ENCODE measurements at regions not wholly inside any gene's neighbourhood (a gene's known extent, or its start where the extent isn't known, plus 50 kb on each side); places are given as distances from the start of the nearest gene placed in this dataset.
"Not testable (repeated sequence)": the region's sequence is repeated elsewhere in the genome, so short reads cannot be mapped to it uniquely, and the experiment has no call there.

GRCh38 chr11:82529936-82530335 lies 203.7 kb downstream of the FAM181B start:
- H3K4me3 Mint-ChIP-seq: no peak overlapping the region
- ChIA-PET CTCF (no interaction called here), POLR2A (no interaction called here)
- H3K27ac Mint-ChIP-seq: no peak overlapping the region
- no peaks in the 10 kb centered on the region for H3K36me3 Mint-ChIP-seq (ENCODE audit: low read depth)
- no peak for ATAC-seq
- no peaks in the 10 kb centered on the region for H3K9me3 Mint-ChIP-seq (ENCODE audit: insufficient read depth)
- H3K4me1 Mint-ChIP-seq (ENCODE audit: low read depth): no peaks in the 10 kb centered on the region
- H3K27me3 Mint-ChIP-seq (ENCODE audit: low read depth): no peaks in the 10 kb centered on the region
- DNase-seq: no peak

GRCh38 chr11:82527081-82527584 lies 206.5 kb downstream of the FAM181B start:
- no peak overlapping the region for H3K4me3 Mint-ChIP-seq
- H3K9me3 Mint-ChIP-seq (ENCODE audit: insufficient read depth): no peaks in the 10 kb centered on the region
- no peaks in the 10 kb centered on the region for H3K27me3 Mint-ChIP-seq (ENCODE audit: low read depth)
- H3K4me1 Mint-ChIP-seq (ENCODE audit: low read depth): no peaks in the 10 kb centered on the region
- DNase-seq (no peak), ATAC-seq (no peak)
- no peak overlapping the region for H3K27ac Mint-ChIP-seq
- ChIA-PET CTCF (no interaction called here), POLR2A (no interaction called here)
- H3K36me3 Mint-ChIP-seq (ENCODE audit: low read depth): no peaks in the 10 kb centered on the region

- CTCF ChIA-PET: no interaction called here
- Mint-ChIP-seq H3K4me3 (no peak overlapping the region), H3K4me1 (ENCODE audit: low read depth) (no peaks in the 10 kb centered on the region), H3K36me3 (ENCODE audit: low read depth) (no peaks in the 10 kb centered on the region), H3K9me3 (ENCODE audit: insufficient read depth) (no peaks in the 10 kb centered on the region), H3K27ac (no peak overlapping the region), H3K27me3 (ENCODE audit: low read depth) (no peaks in the 10 kb centered on the region)
- DNase-seq: no peak
- POLR2A ChIA-PET: no interaction called here
- no peak for ATAC-seq
These were observed 210.5 kb downstream of the FAM181B start for GRCh38 chr11:82523141-82523540.

GRCh38 chr11:82521427-82521826 lies 212.2 kb downstream of the FAM181B start:
- Mint-ChIP-seq H3K27me3 (ENCODE audit: low read depth) (no peaks in the 10 kb centered on the region), H3K4me3 (no peak overlapping the region), H3K27ac (no peak overlapping the region), H3K36me3 (ENCODE audit: low read depth) (no peaks in the 10 kb centered on the region), H3K4me1 (ENCODE audit: low read depth) (no peaks in the 10 kb centered on the region), H3K9me3 (ENCODE audit: insufficient read depth) (no peaks in the 10 kb centered on the region)
- no peak for DNase-seq
- ChIA-PET POLR2A (no interaction called here), CTCF (no interaction called here)
- no peak for ATAC-seq

- POLR2A ChIA-PET: no interaction called here
- H3K9me3 Mint-ChIP-seq (ENCODE audit: insufficient read depth): no peaks in the 10 kb centered on the region
These were observed 226.4 kb downstream of the FAM181B start for GRCh38 chr11:82507288-82507687.

GRCh38 chr11:82505379-82505778 lies 228.3 kb downstream of the FAM181B start:
- ChIA-PET POLR2A (interaction anchor here (0.6 kb wide), 1 partner anchor 149 kb away, joined by 3 read pairs; no protein-coding TSS in a partner anchor), CTCF (no interaction called here)
- H3K4me1 Mint-ChIP-seq (ENCODE audit: low read depth): no peaks in the 10 kb centered on the region
- no peak overlapping the region for H3K4me3 Mint-ChIP-seq
- ATAC-seq (no peak), DNase-seq (no peak)
- no peaks in the 10 kb centered on the region for H3K27me3 Mint-ChIP-seq (ENCODE audit: low read depth)
- no peaks in the 10 kb centered on the region for H3K9me3 Mint-ChIP-seq (ENCODE audit: insufficient read depth)
- no peak overlapping the region for H3K27ac Mint-ChIP-seq
- H3K36me3 Mint-ChIP-seq (ENCODE audit: low read depth): no peaks in the 10 kb centered on the region

More at GRCh38 chr11:82507288-82507687, 226.4 kb downstream of the FAM181B start:
- Mint-ChIP-seq H3K36me3 (ENCODE audit: low read depth) (no peaks in the 10 kb centered on the region), H3K27ac (no peak overlapping the region), H3K4me3 (no peak overlapping the region), H3K4me1 (ENCODE audit: low read depth) (no peaks in the 10 kb centered on the region), H3K27me3 (ENCODE audit: low read depth) (no peaks in the 10 kb centered on the region)
- no peak for ATAC-seq
- CTCF ChIA-PET: no interaction called here
- no peak for DNase-seq

GRCh38 chr11:82501174-82501573 lies 232.5 kb downstream of the FAM181B start:
- ATAC-seq; POLR2A ChIA-PET; CTCF ChIA-PET; H3K4me3 Mint-ChIP-seq; H3K27ac Mint-ChIP-seq; H3K36me3 Mint-ChIP-seq (ENCODE audit: low read depth); H3K4me1 Mint-ChIP-seq (ENCODE audit: low read depth); H3K9me3 Mint-ChIP-seq (ENCODE audit: insufficient read depth); DNase-seq; H3K27me3 Mint-ChIP-seq (ENCODE audit: low read depth): not testable (repeated sequence)

- H3K9me3 Mint-ChIP-seq (ENCODE audit: insufficient read depth): no peaks in the 10 kb centered on the region
- CTCF ChIA-PET: interaction anchor here (0.6 kb wide), 1 partner anchor 731 kb away, joined by 3 read pairs; no protein-coding TSS in a partner anchor
- no peak for DNase-seq
- H3K4me3 Mint-ChIP-seq: no peak overlapping the region
- ATAC-seq: no peak
- H3K27me3 Mint-ChIP-seq (ENCODE audit: low read depth): no peaks in the 10 kb centered on the region
- H3K36me3 Mint-ChIP-seq (ENCODE audit: low read depth): no peaks in the 10 kb centered on the region
- no peaks in the 10 kb centered on the region for H3K4me1 Mint-ChIP-seq (ENCODE audit: low read depth)
- POLR2A ChIA-PET: no interaction called here
- no peak overlapping the region for H3K27ac Mint-ChIP-seq
These were observed 238.7 kb downstream of the FAM181B start for GRCh38 chr11:82494988-82495432.

GRCh38 chr11:82474876-82475275 lies 258.8 kb downstream of the FAM181B start:
- ChIA-PET CTCF (no interaction called here), POLR2A (no interaction called here)
- ATAC-seq: no peak
- no peak overlapping the region for H3K27ac Mint-ChIP-seq
- H3K36me3 Mint-ChIP-seq (ENCODE audit: low read depth): no peaks in the 10 kb centered on the region
- DNase-seq: no peak
- H3K4me3 Mint-ChIP-seq: no peak overlapping the region
- no peaks in the 10 kb centered on the region for H3K27me3 Mint-ChIP-seq (ENCODE audit: low read depth)
- no peaks in the 10 kb centered on the region for H3K4me1 Mint-ChIP-seq (ENCODE audit: low read depth)
- no peaks in the 10 kb centered on the region for H3K9me3 Mint-ChIP-seq (ENCODE audit: insufficient read depth)

GRCh38 chr11:82465481-82465880 lies 268.2 kb downstream of the FAM181B start:
- POLR2A ChIA-PET: no interaction called here
- CTCF ChIA-PET: no interaction called here

GRCh38 chr11:82462608-82463242 lies 270.9 kb downstream of the FAM181B start:
- H3K9me3 Mint-ChIP-seq (ENCODE audit: insufficient read depth): no peaks in the 10 kb centered on the region
- DNase-seq (no peak), ATAC-seq (no peak)
- H3K27ac Mint-ChIP-seq: no peak overlapping the region
- ChIA-PET POLR2A (no interaction called here), CTCF (no interaction called here)
- no peaks in the 10 kb centered on the region for H3K27me3 Mint-ChIP-seq (ENCODE audit: low read depth)
- H3K4me1 Mint-ChIP-seq (ENCODE audit: low read depth): no peaks in the 10 kb centered on the region
- no peaks in the 10 kb centered on the region for H3K36me3 Mint-ChIP-seq (ENCODE audit: low read depth)
- no peak overlapping the region for H3K4me3 Mint-ChIP-seq

More at GRCh38 chr11:82465481-82465880, 268.2 kb downstream of the FAM181B start:
- Mint-ChIP-seq H3K4me3 (no peak overlapping the region), H3K27ac (no peak overlapping the region), H3K36me3 (ENCODE audit: low read depth) (no peaks in the 10 kb centered on the region), H3K27me3 (ENCODE audit: low read depth) (no peaks in the 10 kb centered on the region), H3K9me3 (ENCODE audit: insufficient read depth) (no peaks in the 10 kb centered on the region), H3K4me1 (ENCODE audit: low read depth) (no peaks in the 10 kb centered on the region)
- DNase-seq (no peak), ATAC-seq (no peak)

GRCh38 chr11:82458761-82459160 lies 274.9 kb downstream of the FAM181B start:
- no peak for ATAC-seq
- H3K9me3 Mint-ChIP-seq (ENCODE audit: insufficient read depth): no peaks in the 10 kb centered on the region
- H3K36me3 Mint-ChIP-seq (ENCODE audit: low read depth): no peaks in the 10 kb centered on the region
- H3K4me3 Mint-ChIP-seq: no peak overlapping the region
- no peaks in the 10 kb centered on the region for H3K27me3 Mint-ChIP-seq (ENCODE audit: low read depth)
- H3K4me1 Mint-ChIP-seq (ENCODE audit: low read depth): no peaks in the 10 kb centered on the region
- DNase-seq: no peak
- no peak overlapping the region for H3K27ac Mint-ChIP-seq
- CTCF ChIA-PET: no interaction called here
- POLR2A ChIA-PET: no interaction called here

GRCh38 chr11:82458147-82458546 lies 275.5 kb downstream of the FAM181B start:
- CTCF ChIA-PET: no interaction called here
- Mint-ChIP-seq H3K4me3 (no peak overlapping the region), H3K27ac (no peak overlapping the region), H3K27me3 (ENCODE audit: low read depth) (no peaks in the 10 kb centered on the region), H3K9me3 (ENCODE audit: insufficient read depth) (no peaks in the 10 kb centered on the region), H3K36me3 (ENCODE audit: low read depth) (no peaks in the 10 kb centered on the region), H3K4me1 (ENCODE audit: low read depth) (no peaks in the 10 kb centered on the region)
- DNase-seq (no peak), ATAC-seq (no peak)
- POLR2A ChIA-PET: no interaction called here
